ENCODE measurements at regions not wholly inside any gene's neighbourhood (a gene's known extent, or its start where the extent isn't known, plus 50 kb on each side); places are given as distances from the start of the nearest gene placed in this dataset.

DNA sequence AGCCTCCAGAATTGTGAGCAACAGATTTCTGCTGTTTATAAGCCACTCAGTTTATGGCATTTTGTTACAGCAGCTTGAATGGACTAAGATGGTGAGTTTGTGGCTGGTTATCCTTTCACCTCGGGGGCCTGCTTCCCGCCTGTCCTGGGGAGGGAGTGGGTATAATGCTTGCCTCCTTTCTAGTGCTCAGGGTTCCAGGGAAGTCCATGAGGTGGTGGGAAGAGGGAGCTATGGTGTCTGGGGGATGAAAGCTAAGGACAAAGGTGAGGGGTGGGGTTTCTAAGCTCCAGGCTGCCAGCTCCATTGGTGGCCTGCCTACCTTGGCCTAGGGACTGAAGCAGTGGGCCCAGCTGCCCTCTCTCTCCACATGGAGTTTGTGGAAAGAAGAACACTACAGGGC is 50.2 kb upstream of the SDK2 start:
- no peak for TF ChIP-seq CTCF (IDR thresholded peaks at IDR 0.05)
- no peak for TF ChIP-seq POLR2A (IDR thresholded peaks at IDR 0.05)

Measured in lower leg skin (tissue), 3 donors.